ENCODE measurements at regions not wholly inside any gene's neighbourhood (a gene's known extent, or its start where the extent isn't known, plus 50 kb on each side); places are given as distances from the start of the nearest gene placed in this dataset.

- H3K9me3 ChIP-seq (replicated peaks; ENCODE audit: control insufficient read depth, insufficient read depth, low read length): no peaks in the 10 kb centered on the region
- no peak overlapping the region for H3K4me2 ChIP-seq (ENCODE audit: control insufficient read depth, insufficient read depth)
- H3K27ac ChIP-seq (ENCODE audit: control insufficient read depth, insufficient read depth): no peak overlapping the region
- 38% methylated on average over 6 of the region's 6 CpGs for WGBS (ENCODE audit: insufficient coverage, insufficient replicate concordance, low lambda C conversion rate, missing lambda C conversion rate)
- H3K4me3 ChIP-seq: no peak overlapping the region
- no peaks in the 10 kb centered on the region for H3K4me1 ChIP-seq (ENCODE audit: control insufficient read depth, insufficient read depth, low read length)
- FAIRE-seq: no peak
- RAD21 ChIA-PET (ENCODE audit: unreplicated experiment): no interaction called here
- SMC1A ChIA-PET (ENCODE audit: uncharacterized antibody, unreplicated experiment): no interaction called here
- POLR2A ChIA-PET: no interaction called here
- no peaks in the 10 kb centered on the region for H3K36me3 ChIP-seq (ENCODE audit: control insufficient read depth in 2 of 2, insufficient read depth in 2 of 2, low read length in 1 of 2)
- H3K27me3 ChIP-seq (replicated peaks in 1 of 2; ENCODE audit: control insufficient read depth in 2 of 2, insufficient read depth in 2 of 2, low read length in 1 of 2): no peaks in the 10 kb centered on the region; a peak in 2 of 4 replicates
- no peaks in the 10 kb centered on the region for H4K20me1 ChIP-seq (ENCODE audit: control insufficient read depth, insufficient read depth)
- H3K79me2 ChIP-seq (ENCODE audit: control insufficient read depth, insufficient read depth, low read length): no peaks in the 10 kb centered on the region
- no peak overlapping the region for H2AFZ ChIP-seq (ENCODE audit: control insufficient read depth, low read depth, low read length)
- TF ChIP-seq NFIC (IDR thresholded peaks at IDR 0.05; ENCODE audit: low read depth, low read length): no peak
- no peak for TF ChIP-seq BCL3 (IDR thresholded peaks at IDR 0.05; ENCODE audit: borderline replicate concordance, insufficient read depth, low read depth, low read length, poor library complexity, severe bottlenecking)
- no peak for TF ChIP-seq RUNX3 (IDR thresholded peaks at IDR 0.05; ENCODE audit: low read length)
- no peak for TF ChIP-seq HCFC1 (IDR thresholded peaks at IDR 0.05; ENCODE audit: low read length)
- no peak for TF ChIP-seq NKRF (conservative IDR thresholded peaks at IDR 0.05)
- no peak for TF ChIP-seq NBN (IDR thresholded peaks at IDR 0.05)
- no peak for TF ChIP-seq EED (IDR thresholded peaks at IDR 0.05; ENCODE audit: low read depth)
- TF ChIP-seq HSF1 (IDR thresholded peaks at IDR 0.05; ENCODE audit: low read depth, low read length): no peak
- no peak for TF ChIP-seq KLF5 (IDR thresholded peaks at IDR 0.05; ENCODE audit: partially characterized antibody)
- TF ChIP-seq CHD1 (IDR thresholded peaks at IDR 0.05; ENCODE audit: low read depth, low read length): no peak
- no peak for TF ChIP-seq ZNF207 (IDR thresholded peaks at IDR 0.05; ENCODE audit: borderline replicate concordance)
- no peak for TF ChIP-seq BCL11A (IDR thresholded peaks at IDR 0.05; ENCODE audit: low read depth, low read length)
- in situ Hi-C loops (cut with MboI): no loop called here
- no peak for DNase-seq (ENCODE audit: low read depth, low spot score)
- no peak for ATAC-seq
- no TSS peak for BruUV-seq (replicated peaks)
- CTCF ChIA-PET: interaction anchor here (0.6 kb wide), 1 partner anchor 17 kb away, joined by 4 read pairs; no protein-coding TSS in a partner anchor
- intact Hi-C loops (cut with micrococcal nuclease; ENCODE audit: unreplicated experiment): no loop called here
- H3K9ac ChIP-seq (ENCODE audit: control insufficient read depth, insufficient read depth, low read length): no peak overlapping the region
Observed at GRCh38 chr14:94897082-94897481, 127.2 kb upstream of the GSC start.

Measured in GM12878 (cell line).